ENCODE measurements at regions not wholly inside any gene's neighbourhood (a gene's known extent, or its start where the extent isn't known, plus 50 kb on each side); places are given as distances from the start of the nearest gene placed in this dataset.
"Not testable (repeated sequence)": the region's sequence is repeated elsewhere in the genome, so short reads cannot be mapped to it uniquely, and the experiment has no call there.

DNA sequence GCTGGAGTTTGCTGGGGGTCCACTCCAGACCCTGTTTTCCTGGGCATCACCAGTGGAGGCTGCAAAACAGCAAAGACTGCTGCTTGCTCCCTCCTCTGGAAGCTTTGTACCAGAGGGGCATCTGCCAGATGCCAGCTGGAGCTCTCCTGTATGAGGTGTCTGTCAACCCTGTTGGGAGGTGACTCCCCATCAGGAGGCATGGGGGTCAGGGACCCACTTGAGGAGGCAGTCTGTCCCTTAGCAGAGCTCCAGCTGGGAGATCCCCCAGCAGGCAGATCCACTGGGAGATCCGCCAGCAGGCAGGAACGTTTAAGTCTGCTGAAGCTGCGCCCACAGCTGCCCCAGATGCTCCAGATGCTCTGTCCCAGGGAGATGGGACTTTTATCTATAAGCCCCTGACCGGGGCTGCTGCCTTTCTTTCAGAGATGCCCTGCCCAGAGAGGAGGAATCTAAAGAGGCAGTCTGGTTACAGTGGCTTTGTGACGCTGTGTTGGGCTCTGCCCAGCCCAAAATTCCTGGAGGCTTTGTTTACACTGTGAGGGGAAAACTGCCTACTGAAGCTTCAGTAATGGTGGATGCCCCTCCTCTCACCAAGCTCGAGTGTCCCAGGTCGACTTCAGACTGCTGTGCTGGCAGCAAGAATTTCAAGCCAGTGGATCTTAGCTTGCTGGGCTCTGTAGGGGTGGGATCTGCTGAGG lies 260.5 kb upstream of the SLC8A1 start:
- DNase-seq = not testable (repeated sequence)

- no peak for DNase-seq
Measured at GRCh38 chr2:40716879-40717278, 265.0 kb upstream of the SLC8A1 start.

DNA sequence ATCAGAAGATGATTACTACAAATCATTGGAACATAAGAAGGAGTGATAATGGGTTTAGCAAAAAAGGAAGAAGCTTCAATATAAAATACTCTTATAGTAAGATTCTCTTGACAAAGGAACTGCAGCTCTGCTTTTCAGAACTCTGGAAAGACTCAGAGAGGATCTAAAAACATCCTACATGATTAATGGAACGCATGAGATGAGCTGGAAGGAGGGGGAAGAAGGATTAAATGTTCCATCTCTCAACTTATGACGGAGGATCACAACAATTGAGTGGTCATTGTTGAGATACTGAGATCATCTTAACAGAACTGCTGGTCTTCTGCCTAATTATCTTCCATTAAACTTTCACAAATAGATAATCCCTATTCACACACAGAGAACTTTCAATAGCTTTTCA lies 267.5 kb upstream of the SLC8A1 start:
- DNase-seq = no peak

DNA sequence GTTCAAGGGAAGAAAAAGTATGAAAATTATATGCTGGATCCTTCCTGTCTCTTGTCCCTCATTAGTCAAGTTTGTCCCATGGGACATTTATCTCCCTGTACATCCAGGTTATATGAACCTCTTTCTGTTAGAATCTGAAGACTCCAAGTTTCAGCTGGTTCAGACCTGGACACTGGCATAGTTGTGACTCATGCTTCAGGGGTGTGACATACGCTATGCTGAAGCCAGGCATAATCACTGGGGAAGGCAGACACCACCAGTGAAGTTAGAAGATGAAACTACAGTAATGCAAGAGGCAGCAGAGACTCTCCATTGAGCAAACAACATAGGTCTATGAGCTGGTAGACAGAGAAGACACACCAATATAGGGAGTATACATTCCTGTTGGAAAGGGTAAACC lies 269.7 kb upstream of the SLC8A1 start:
- no peak for DNase-seq

- DNase-seq = no peak
Measured at GRCh38 chr2:40723194-40723593, 271.3 kb upstream of the SLC8A1 start.

GRCh38 chr2:40725040-40725439 lies 273.1 kb upstream of the SLC8A1 start:
- DNase-seq = no peak

DNA sequence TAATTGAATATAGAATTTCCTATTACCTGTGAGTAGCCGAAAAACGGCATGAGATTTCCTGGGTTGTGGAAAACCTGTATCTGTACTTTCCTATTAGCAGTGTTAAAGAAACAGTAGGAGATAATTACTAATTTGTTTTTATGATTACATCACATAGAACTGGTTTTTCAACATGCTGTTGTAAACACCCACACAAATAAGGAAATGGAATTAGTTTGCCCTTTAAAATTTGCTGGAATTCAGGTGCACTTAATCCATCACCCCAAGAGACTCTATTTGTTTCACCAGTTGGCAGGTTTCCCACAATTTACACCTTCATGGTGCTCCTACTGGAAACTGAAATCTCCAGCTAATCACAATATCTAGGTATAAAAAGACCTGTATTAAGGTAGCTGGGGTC lies 274.1 kb upstream of the SLC8A1 start:
- no peak for DNase-seq

GRCh38 chr2:40734797-40735196 lies 282.9 kb upstream of the SLC8A1 start:
- no peak for DNase-seq

- no peak for DNase-seq
Measured at GRCh38 chr2:40737180-40737579, 285.3 kb upstream of the SLC8A1 start.

DNA sequence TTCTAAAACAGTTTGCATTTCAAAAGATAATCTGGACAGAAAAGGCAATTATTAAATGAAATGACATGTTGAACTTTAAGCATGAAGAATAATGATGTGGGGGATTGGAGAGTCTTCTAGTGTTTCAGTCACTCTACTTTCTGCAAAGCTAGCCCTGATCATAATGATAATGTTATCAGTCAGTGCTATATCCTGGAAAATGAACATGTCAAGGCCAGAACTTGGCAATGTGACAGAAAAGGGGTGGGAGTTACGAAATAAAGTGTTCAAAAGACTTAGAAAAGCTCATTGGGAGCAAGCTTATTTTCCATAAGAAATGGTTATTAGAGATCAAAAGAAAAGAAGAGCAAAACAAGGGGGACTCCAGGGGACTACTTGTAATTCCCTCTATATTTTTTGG lies 288.5 kb upstream of the SLC8A1 start:
- DNase-seq = no peak

DNA sequence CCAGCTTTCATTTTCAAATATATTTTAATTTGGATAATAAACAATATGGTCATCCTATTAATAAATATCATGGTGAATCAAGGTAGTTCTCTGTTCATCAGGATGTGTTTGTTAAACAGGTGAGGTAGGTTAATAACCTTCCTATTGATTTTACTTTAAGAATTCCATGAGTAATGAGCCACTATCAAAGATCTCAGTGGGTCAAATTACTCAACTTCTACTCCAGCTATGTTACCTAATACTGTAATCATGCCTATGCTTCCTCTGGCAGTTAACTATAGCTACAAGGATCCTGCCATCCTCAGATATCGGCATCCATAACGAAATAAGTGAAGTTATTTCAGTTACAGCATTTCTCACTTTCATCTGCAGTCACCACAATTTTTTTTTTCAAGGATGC lies 289.6 kb upstream of the SLC8A1 start:
- DNase-seq = no peak

GRCh38 chr2:40746191-40746590 lies 294.3 kb upstream of the SLC8A1 start:
- DNase-seq = no peak

DNA sequence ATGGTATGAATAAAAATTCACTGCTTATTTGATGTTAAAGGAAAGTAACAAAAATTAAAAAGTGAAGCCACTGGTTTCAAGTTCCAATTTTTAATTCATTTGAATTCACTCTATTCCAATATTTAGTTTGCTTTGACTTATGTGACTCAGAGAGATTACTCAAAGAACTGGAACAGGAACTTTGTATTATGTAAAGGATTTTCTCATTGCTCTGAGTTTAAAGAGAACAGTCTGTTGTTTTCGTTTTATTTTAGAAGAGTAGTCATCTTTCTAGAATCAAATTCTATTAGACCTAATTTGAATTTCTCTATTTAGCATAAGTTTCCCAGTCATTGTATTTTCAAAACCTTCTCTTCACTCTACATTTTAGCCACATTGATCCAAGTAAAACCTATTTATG lies 300.1 kb upstream of the SLC8A1 start:
- no peak for DNase-seq

DNA sequence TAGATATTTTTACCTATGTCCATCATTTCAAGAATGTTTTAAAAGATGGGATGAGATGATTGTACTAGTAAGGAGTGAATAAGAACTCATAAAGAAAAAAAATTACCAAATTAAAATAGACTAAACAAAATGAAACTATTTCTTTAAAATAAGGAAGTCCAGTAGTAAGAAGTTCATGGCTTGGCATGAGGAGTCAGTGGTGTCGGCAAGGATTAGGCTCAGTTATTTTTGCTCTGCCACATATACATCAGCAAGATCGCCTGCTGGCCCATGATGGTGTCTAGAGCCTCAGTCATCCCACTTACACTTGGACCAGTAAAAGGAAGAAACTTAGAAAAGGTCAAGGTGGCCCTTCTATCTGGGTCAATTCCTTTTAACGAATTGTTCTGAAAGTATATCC lies 300.9 kb upstream of the SLC8A1 start:
- no peak for DNase-seq

GRCh38 chr2:40754912-40755311 lies 303.0 kb upstream of the SLC8A1 start:
- DNase-seq = no peak

DNA sequence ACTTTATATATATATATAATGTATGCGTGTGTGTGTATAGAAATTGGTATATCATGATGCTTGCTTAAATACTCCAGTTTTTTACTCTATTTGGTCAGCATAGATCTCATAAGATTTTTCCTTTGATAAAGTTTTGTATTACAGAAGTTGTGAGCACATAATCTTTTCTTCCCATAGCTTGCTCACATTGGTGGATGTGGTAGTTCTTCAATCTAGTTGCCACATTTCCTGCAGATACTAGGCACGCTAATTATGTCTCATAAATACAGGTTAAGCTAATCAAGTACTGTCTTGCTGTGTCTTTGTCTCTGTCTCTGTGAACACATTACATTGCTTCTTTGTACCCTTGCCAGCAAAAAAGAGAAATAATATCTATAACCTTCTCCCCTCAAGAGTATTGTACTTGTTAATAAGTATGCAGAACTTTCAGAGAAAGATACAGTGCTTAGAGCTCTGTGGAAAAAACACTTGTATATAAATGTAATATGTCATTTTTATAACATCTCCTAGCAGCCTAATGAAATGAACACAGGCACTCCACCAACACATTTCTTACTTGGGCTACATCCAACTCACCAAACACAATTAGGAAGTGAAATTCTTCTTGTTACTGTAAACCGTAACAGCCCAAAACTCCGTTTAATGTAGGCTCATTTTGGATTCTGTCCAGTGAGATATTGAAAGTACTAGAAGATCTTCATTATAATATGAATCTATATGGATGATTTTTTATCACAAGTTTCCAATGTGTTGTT lies 306.7 kb upstream of the SLC8A1 start:
- no peak for DNase-seq

DNA sequence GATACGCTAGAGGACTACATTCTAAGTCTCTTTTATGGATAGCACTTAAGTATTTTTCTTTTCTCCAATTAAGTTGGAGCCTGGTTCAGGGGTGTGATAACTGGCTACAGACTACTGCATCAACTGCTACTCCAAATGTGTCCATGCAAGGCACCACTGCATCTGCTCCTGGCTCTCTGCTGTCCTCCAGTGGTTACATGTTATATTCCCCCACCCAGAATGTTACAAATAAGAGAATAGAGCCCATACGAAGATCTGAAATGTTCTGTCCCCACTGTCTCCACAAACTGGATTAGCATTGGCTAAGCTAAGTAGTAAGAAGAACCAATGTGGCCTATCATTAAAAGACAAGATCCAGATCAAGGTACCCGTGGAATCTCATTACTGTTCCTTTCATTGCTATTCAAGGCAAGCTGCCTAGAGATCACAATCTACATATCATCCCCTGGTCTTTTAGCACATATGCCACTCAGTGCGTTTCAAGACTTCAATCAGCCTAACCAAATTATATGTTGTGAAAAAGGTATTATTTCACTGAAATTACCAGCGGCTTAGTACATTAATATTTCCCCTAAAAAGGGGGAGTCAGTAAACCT lies 308.3 kb upstream of the SLC8A1 start:
- DNase-seq = no peak

DNA sequence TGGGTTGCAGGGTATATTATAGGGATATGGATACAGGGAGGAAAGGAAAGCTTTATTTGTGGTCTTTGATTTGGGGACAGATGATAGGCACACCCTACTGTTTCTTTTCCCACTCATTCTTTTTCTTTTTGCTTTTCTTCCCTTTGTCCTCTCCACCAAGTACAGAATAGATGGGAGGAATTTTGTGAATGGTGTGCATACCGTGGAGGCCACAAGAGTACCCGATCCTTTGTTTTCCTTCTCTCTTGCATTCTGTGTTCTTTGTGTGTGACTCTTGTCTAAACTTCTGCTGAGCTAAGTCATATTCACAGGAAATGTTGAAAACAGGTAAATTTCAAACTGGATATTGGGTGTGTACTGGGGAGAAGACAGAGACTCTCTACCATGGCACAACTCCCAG lies 321.4 kb upstream of the SLC8A1 start:
- DNase-seq = no peak

GRCh38 chr2:40783704-40784103 lies 331.8 kb upstream of the SLC8A1 start:
- no peak for DNase-seq

DNA sequence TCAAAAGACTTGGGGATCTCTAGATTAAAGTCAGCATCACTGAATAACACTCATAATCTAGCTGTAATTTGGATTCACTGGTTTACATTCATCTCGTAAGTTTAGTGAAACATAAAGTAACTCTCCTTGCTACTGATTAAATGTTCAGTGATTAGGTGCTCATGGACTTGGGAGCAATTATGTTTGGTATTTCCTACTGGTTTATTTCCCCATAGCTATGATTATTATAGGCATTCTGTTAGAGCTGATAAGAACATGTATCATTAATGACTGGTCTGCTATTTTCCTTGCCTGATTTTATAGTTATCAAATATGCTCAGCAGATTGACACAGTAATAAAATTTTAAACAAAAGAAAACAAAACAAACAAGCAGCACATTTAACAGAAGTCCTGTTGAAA lies 334.7 kb upstream of the SLC8A1 start:
- no peak for DNase-seq

DNA sequence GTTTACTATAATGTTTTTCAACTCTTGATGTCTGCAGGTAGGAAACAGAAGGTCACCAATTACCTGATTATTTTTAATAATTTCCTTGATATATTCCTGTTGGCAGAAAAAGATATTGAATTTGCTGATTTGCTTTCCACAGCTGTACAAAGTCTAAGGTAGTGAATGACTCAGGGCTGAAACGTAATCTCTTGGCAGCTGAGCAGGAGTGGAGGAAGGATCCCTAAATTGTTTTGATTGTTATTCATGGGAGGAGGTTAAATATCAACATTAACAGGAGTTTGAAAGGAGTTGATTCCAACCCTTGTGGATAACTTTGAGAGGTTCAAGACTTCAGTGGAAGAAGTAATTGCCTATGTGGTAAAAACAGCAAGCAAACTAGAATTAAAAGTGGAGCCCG lies 345.2 kb upstream of the SLC8A1 start:
- DNase-seq = no peak

- DNase-seq = no peak
Measured at GRCh38 chr2:40803900-40804299, 352.0 kb upstream of the SLC8A1 start.

DNA sequence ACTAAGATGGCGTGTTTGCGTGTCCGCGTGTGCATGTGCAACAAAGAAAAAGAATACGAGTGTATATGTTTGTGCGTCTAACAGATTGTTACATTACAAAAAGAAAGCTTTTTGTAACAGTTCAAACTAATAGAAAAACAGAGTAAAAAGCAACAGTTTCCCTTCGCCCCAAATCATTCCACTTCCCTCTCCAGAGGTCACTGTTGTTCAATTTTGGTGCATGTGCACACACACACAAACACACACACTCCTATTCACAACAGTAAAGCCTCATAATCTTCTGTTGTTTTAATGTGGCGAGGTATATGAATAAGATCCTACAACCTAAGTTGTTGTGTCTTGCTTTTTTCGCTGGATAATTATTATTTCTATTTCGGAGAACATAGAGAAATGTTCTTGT lies 357.3 kb upstream of the SLC8A1 start:
- no peak for DNase-seq

- no peak for DNase-seq
Measured at GRCh38 chr2:40814616-40815015, 362.7 kb upstream of the SLC8A1 start.
